ENCODE measurements at regions not wholly inside any gene's neighbourhood (a gene's known extent, or its start where the extent isn't known, plus 50 kb on each side); places are given as distances from the start of the nearest gene placed in this dataset.

GRCh38 chr20:7449269-7449668 lies 491.0 kb downstream of the HAO1 start:
- TF ChIP-seq ZBTB7A (IDR thresholded peaks at IDR 0.05; ENCODE audit: low read depth) (no peak), TCF12 (IDR thresholded peaks at IDR 0.05; ENCODE audit: low read depth) (no peak), TEAD4 (IDR thresholded peaks at IDR 0.05) (no peak), CEBPB (IDR thresholded peaks at IDR 0.05) (no peak), YY1 (IDR thresholded peaks at IDR 0.05; ENCODE audit: low read depth) (no peak)

- TF ChIP-seq MAX (IDR thresholded peaks at IDR 0.05), result no peak
- TF ChIP-seq FOXM1 (IDR thresholded peaks at IDR 0.05; ENCODE audit: borderline replicate concordance, low read depth), result no peak
- no peak for TF ChIP-seq TCF12 (IDR thresholded peaks at IDR 0.05; ENCODE audit: low read depth)
- TF ChIP-seq TEAD4 (IDR thresholded peaks at IDR 0.05), result no peak
- TF ChIP-seq TAF1 (IDR thresholded peaks at IDR 0.05; ENCODE audit: low read depth), result no peak
- TF ChIP-seq YY1 (IDR thresholded peaks at IDR 0.05; ENCODE audit: low read depth), result no peak
- TF ChIP-seq EGR1 (IDR thresholded peaks at IDR 0.05), result no peak
- TF ChIP-seq CREB1 (IDR thresholded peaks at IDR 0.05; ENCODE audit: low read depth), result no peak
- TF ChIP-seq RAD21 (IDR thresholded peaks at IDR 0.05; ENCODE audit: low read depth), result no peak
- no peak for TF ChIP-seq USF1 (IDR thresholded peaks at IDR 0.05)
- no peak for TF ChIP-seq CEBPB (IDR thresholded peaks at IDR 0.05)
Observed at GRCh38 chr20:7452890-7453289, 487.4 kb downstream of the HAO1 start.

- TF ChIP-seq USF1 (IDR thresholded peaks at IDR 0.05) (no peak), YY1 (IDR thresholded peaks at IDR 0.05; ENCODE audit: low read depth) (no peak), RAD21 (IDR thresholded peaks at IDR 0.05; ENCODE audit: low read depth) (no peak), CEBPB (IDR thresholded peaks at IDR 0.05) (no peak), NFIC (IDR thresholded peaks at IDR 0.05) (no peak), REST (IDR thresholded peaks at IDR 0.05; ENCODE audit: low read depth) (no peak), TCF12 (IDR thresholded peaks at IDR 0.05; ENCODE audit: low read depth) (no peak), EP300 (IDR thresholded peaks at IDR 0.05; ENCODE audit: borderline replicate concordance) (no peak), FOXM1 (IDR thresholded peaks at IDR 0.05; ENCODE audit: borderline replicate concordance, low read depth) (no peak), MAX (IDR thresholded peaks at IDR 0.05) (no peak), CREB1 (IDR thresholded peaks at IDR 0.05; ENCODE audit: low read depth) (no peak), TAF1 (IDR thresholded peaks at IDR 0.05; ENCODE audit: low read depth) (no peak), ZBTB7A (IDR thresholded peaks at IDR 0.05; ENCODE audit: low read depth) (no peak), TEAD4 (IDR thresholded peaks at IDR 0.05) (no peak), EGR1 (IDR thresholded peaks at IDR 0.05) (no peak)
Observed at GRCh38 chr20:7454047-7454446, 486.2 kb downstream of the HAO1 start.

GRCh38 chr20:7458459-7458858 lies 481.8 kb downstream of the HAO1 start:
- TF ChIP-seq YY1 (IDR thresholded peaks at IDR 0.05; ENCODE audit: low read depth) (no peak), NFIC (IDR thresholded peaks at IDR 0.05) (no peak), EGR1 (IDR thresholded peaks at IDR 0.05) (no peak)

GRCh38 chr20:7459083-7459482 lies 481.2 kb downstream of the HAO1 start:
- no peak for TF ChIP-seq FOXM1 (IDR thresholded peaks at IDR 0.05; ENCODE audit: borderline replicate concordance, low read depth)
- no peak for TF ChIP-seq EGR1 (IDR thresholded peaks at IDR 0.05)
- no peak for TF ChIP-seq CREB1 (IDR thresholded peaks at IDR 0.05; ENCODE audit: low read depth)
- TF ChIP-seq YY1 (IDR thresholded peaks at IDR 0.05; ENCODE audit: low read depth), result no peak
- no peak for TF ChIP-seq ZBTB7A (IDR thresholded peaks at IDR 0.05; ENCODE audit: low read depth)
- no peak for TF ChIP-seq CEBPB (IDR thresholded peaks at IDR 0.05)

- TF ChIP-seq TEAD4 (IDR thresholded peaks at IDR 0.05) (no peak), FOXM1 (IDR thresholded peaks at IDR 0.05; ENCODE audit: borderline replicate concordance, low read depth) (no peak)
Observed at GRCh38 chr20:7463290-7463689, 477.0 kb downstream of the HAO1 start.

- TF ChIP-seq CREB1 (IDR thresholded peaks at IDR 0.05; ENCODE audit: low read depth) (no peak), RAD21 (IDR thresholded peaks at IDR 0.05; ENCODE audit: low read depth) (no peak), TAF1 (IDR thresholded peaks at IDR 0.05; ENCODE audit: low read depth) (no peak), MAX (IDR thresholded peaks at IDR 0.05) (no peak), EGR1 (IDR thresholded peaks at IDR 0.05) (no peak), CEBPB (IDR thresholded peaks at IDR 0.05) (no peak), TEAD4 (IDR thresholded peaks at IDR 0.05) (no peak), TCF12 (IDR thresholded peaks at IDR 0.05; ENCODE audit: low read depth) (no peak), USF1 (IDR thresholded peaks at IDR 0.05) (no peak), FOXM1 (IDR thresholded peaks at IDR 0.05; ENCODE audit: borderline replicate concordance, low read depth) (no peak), REST (IDR thresholded peaks at IDR 0.05; ENCODE audit: low read depth) (no peak), NFIC (IDR thresholded peaks at IDR 0.05) (no peak), YY1 (IDR thresholded peaks at IDR 0.05; ENCODE audit: low read depth) (no peak), ZBTB7A (IDR thresholded peaks at IDR 0.05; ENCODE audit: low read depth) (no peak), EP300 (IDR thresholded peaks at IDR 0.05; ENCODE audit: borderline replicate concordance) (no peak)
Observed at GRCh38 chr20:7470912-7471311, 469.3 kb downstream of the HAO1 start.
